Calu3 (cell line): ENCODE measurements at regions not wholly inside any gene's neighbourhood (a gene's known extent, or its start where the extent isn't known, plus 50 kb on each side); places are given as distances from the start of the nearest gene placed in this dataset.

Source experiments
- BruUV-seq: library from RNA; stranded (reverse); fragments of 400-500 nt; replicated peaks from 2 replicates; lab custom pipeline; 2021; lab: Mats Ljungman, UMichigan
- CTCF ChIA-PET: fragments of 300-600 bp; sonication (Branson Sonifier 250); formaldehyde crosslinking; loops from one replicate; lab custom pipeline; 2022; ENCODE audit warnings: antibody characterized with exemption; lab: Charles Lee
- DNase-seq: peaks from one replicate; pipeline ENCODE4 v3.0.0; 2022
- H3K27ac Mint-ChIP-seq: one replicate; pipeline ENCODE4 v1.8.0; 2022; ENCODE audit warnings: mixed read lengths; ENCODE audit not compliant: unreplicated experiment
- H3K27me3 Mint-ChIP-seq: one replicate; pipeline ENCODE4 v1.8.0; 2022; ENCODE audit warnings: mixed read lengths; ENCODE audit not compliant: unreplicated experiment
- H3K36me3 Mint-ChIP-seq: one replicate; pipeline ENCODE4 v1.8.0; 2022; ENCODE audit warnings: mild to moderate bottlenecking, moderate library complexity, mixed read lengths; ENCODE audit not compliant: insufficient read depth, unreplicated experiment
- H3K4me1 Mint-ChIP-seq: one replicate; pipeline ENCODE4 v1.8.0; 2022; ENCODE audit warnings: mild to moderate bottlenecking, low read depth, mixed read lengths; ENCODE audit not compliant: unreplicated experiment
- H3K4me3 Mint-ChIP-seq: one replicate; pipeline ENCODE4 v1.8.0; 2022; ENCODE audit warnings: mild to moderate bottlenecking, low read depth, moderate library complexity, mixed read lengths; ENCODE audit not compliant: unreplicated experiment
- H3K9me3 Mint-ChIP-seq: one replicate; pipeline ENCODE4 v1.8.0; 2022; ENCODE audit warnings: low read depth, mixed read lengths; ENCODE audit not compliant: unreplicated experiment
- CTCF ChIP-seq: fragments of 200-600 bp; IDR thresholded peaks from one replicate; pipeline ENCODE4 v1.8.0; 2022; ENCODE audit warnings: antibody characterized with exemption; ENCODE audit not compliant: unreplicated experiment
- intact Hi-C: fragments of 100-400 bp; cut with micrococcal nuclease; formaldehyde crosslinking; loops from one replicate; pipeline ENCODE4 v1.10.0; 2022; ENCODE audit not compliant: unreplicated experiment

GRCh38 chr16:85193115-85193493, 80.8 kb upstream of the CIBAR2 start:
- intact Hi-C loops: no loop called here
- Mint-ChIP-seq H3K36me3 (no peaks in the 10 kb centered on the region), H3K9me3 (no peaks in the 10 kb centered on the region), H3K27ac (no peak overlapping the region), H3K27me3 (peaks cover 99% of the 10 kb centered on the region), H3K4me3 (no peak overlapping the region), H3K4me1 (no peaks in the 10 kb centered on the region)
- no TSS peak for BruUV-seq
- no peak for TF ChIP-seq CTCF
- DNase-seq: no peak
- CTCF ChIA-PET: no interaction called here

GRCh38 chr16:85193876-85194275, 81.6 kb upstream of the CIBAR2 start:
- TF ChIP-seq CTCF: no peak
- Mint-ChIP-seq H3K9me3 (no peaks in the 10 kb centered on the region), H3K36me3 (no peaks in the 10 kb centered on the region), H3K27ac (no peak overlapping the region), H3K4me1 (no peaks in the 10 kb centered on the region), H3K4me3 (no peak overlapping the region), H3K27me3 (peaks cover 96% of the 10 kb centered on the region)
- DNase-seq: no peak
- CTCF ChIA-PET: no interaction called here
- BruUV-seq: no TSS peak
- intact Hi-C loops: no loop called here

DNA sequence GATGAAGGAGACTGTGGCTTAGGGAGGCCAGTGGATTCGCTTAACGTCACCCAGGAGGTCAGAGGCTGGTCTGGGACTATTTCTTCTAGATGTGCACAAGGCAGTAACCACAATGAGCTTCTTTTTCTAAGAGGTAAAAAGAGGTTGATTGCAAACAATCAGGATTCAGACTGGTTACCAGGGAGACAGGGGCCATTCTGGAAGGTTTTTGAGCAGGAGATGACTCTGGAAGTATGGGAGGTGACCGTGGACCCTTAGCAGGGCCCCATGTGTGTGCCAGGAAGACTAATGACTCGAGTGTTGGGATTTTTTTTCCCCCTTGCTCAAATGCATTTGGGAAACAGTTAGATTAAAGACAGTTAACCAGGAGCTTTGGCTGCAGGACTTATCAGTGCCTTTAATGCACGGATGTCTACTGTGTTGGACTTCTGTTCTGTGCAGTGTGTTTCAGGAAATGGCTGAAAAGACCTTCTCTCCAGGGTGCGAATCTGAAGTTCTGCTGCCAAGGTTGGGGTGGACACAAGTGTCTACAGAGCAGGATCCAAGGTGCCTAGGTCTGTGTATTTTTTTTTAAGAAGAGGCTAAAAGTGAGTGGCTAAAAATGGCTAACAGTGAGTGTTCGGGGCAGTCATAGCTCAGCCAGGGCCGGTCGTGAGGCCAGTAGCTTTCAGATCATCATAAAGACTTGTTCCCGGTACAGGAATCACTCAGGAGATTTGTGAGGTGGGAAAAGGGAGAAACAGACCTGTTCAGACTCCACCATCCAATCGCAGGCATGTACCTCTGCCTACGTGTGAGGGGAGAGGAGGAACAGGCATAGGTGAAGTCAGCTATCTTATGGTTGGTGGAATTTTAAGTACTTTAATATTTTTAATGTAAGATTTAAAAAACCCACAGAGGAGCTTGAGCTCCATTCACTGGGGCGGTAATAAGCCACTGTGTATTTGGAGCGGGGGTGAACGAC, 82.3 kb upstream of the CIBAR2 start:
- intact Hi-C loops: no loop called here
- no peak for TF ChIP-seq CTCF
- Mint-ChIP-seq H3K4me3 (no peak overlapping the region), H3K27ac (no peak overlapping the region), H3K4me1 (no peaks in the 10 kb centered on the region), H3K27me3 (peaks cover 96% of the 10 kb centered on the region), H3K36me3 (no peaks in the 10 kb centered on the region), H3K9me3 (no peaks in the 10 kb centered on the region)
- BruUV-seq: no TSS peak
- DNase-seq: no peak
- CTCF ChIA-PET: no interaction called here

GRCh38 chr16:85195271-85195647, 83.0 kb upstream of the CIBAR2 start:
- no peak for TF ChIP-seq CTCF
- intact Hi-C loops: no loop called here
- Mint-ChIP-seq H3K36me3 (no peaks in the 10 kb centered on the region), H3K4me1 (peaks cover 6% of the 10 kb centered on the region), H3K4me3 (no peak overlapping the region), H3K27ac (no peak overlapping the region), H3K9me3 (no peaks in the 10 kb centered on the region), H3K27me3 (peaks cover 96% of the 10 kb centered on the region)
- no TSS peak for BruUV-seq
- CTCF ChIA-PET: no interaction called here
- DNase-seq: no peak
